GM12892 (cell line): ENCODE measurements at regions not wholly inside any gene's neighbourhood (a gene's known extent, or its start where the extent isn't known, plus 50 kb on each side); places are given as distances from the start of the nearest gene placed in this dataset.

ENCODE experiments used
- DNase-seq: peaks from one replicate; pipeline ENCODE4 v3.0.0; 2011; ENCODE audit not compliant: insufficient read length
- FAIRE-seq: peaks from 2 replicates; lab custom pipeline; 2011; peaks lifted over from hg19 to GRCh38; lab: Jason Lieb, UNC
- POLR2A ChIP-seq: IDR thresholded peaks from 2 replicates; pipeline ENCODE4 v1.6.1; 2011; ENCODE audit warnings: low read depth, low read length, control low read depth
- POLR2AphosphoS5 ChIP-seq: IDR thresholded peaks from 2 replicates; pipeline ENCODE4 v1.6.1; 2011; ENCODE audit warnings: low read depth, low read length, control low read depth
- TAF1 ChIP-seq: IDR thresholded peaks from 2 replicates; pipeline ENCODE4 v1.6.1; 2011; ENCODE audit warnings: low read depth, mild to moderate bottlenecking, control low read depth, low read length, borderline replicate concordance

DNA sequence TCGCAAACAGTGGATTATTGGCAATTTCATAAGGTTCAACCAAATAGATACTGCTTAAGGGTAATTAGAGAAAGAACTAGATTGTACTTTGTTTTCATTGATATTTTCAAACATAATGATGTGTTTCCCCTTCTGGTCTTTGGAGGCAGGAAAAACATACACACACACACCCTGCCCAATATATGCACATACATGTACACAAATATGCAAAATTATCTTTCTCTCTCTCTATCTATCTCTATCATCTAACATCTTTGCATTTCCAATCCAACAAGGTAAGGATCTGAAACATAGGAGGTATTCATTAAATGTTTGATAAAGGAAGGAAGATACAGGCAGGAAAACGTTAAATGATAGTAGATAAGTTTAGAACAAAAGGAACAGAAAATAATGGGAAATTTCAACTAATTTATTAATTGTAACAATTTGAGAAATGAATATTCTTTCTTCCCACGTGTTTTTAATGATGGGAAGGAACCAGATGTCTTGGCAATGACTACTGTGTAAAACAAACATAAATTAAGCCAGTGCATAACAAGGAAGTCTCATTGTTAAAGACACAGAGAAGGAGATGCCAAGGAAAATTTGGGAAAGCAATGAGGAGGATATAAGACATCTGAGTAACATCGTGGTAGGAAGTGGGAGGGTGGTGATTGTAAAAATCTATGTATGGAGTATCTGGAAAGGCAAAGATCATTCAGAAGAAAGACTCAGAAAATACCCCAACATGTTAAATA lies 532.1 kb downstream of the GBA3 start:
- TF ChIP-seq POLR2AphosphoS5: no peak
- TF ChIP-seq TAF1: no peak
- no peak for TF ChIP-seq POLR2A
- no peak for FAIRE-seq

GRCh38 chr4:23220911-23221310 lies 528.2 kb downstream of the GBA3 start:
- DNase-seq (no peak), FAIRE-seq (no peak)
- no peak for TF ChIP-seq TAF1
- no peak for TF ChIP-seq POLR2A
- no peak for TF ChIP-seq POLR2AphosphoS5

More for the DNA sequence above, 532.1 kb downstream of the GBA3 start:
- DNase-seq: no peak

- FAIRE-seq: no peak
- DNase-seq: no peak
- TF ChIP-seq TAF1 (no peak), POLR2A (no peak), POLR2AphosphoS5 (no peak)
These were observed 527.2 kb downstream of the GBA3 start for GRCh38 chr4:23219779-23220408.

DNA sequence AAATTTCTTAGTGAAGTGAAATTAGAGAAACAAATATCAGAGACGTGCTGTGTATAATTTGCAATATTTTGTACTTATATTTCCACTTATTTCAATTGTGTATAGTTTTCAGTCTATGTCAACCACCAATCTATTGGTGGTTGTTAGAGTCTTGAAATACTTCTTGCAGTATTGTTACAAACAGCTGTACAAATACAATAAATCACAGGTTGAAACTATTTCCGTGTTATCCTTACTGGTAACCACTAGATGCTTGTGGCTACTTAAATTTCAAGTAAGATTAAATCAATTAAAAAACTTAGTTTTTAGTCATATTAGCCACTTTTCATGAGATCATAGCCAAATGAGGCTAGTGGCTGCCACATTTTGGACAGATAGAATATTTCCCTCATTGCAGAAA lies 520.5 kb downstream of the GBA3 start:
- DNase-seq (no peak), FAIRE-seq (no peak)
- TF ChIP-seq POLR2AphosphoS5 (no peak), POLR2A (no peak), TAF1 (no peak)

DNA sequence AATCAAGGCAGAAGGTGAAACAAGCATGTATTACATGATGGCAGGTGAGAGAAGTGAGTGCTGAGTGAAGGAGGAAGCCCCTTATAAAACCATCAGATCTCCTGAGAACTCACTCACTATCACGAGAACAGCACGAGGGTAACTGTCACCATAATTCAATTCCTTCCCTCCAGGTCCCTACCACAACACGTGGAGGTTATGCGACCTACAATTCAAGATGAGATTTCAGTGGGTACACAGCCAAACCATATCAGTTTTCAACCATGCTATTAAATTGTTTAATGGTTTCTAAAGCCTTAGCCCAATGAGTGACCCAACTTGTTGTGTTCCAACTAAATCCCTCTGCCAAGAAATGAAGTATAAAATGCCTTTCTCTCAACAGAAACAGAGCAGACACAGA lies 519.8 kb downstream of the GBA3 start:
- FAIRE-seq: no peak
- no peak for DNase-seq
- TF ChIP-seq TAF1: no peak
- no peak for TF ChIP-seq POLR2A
- TF ChIP-seq POLR2AphosphoS5: no peak

DNA sequence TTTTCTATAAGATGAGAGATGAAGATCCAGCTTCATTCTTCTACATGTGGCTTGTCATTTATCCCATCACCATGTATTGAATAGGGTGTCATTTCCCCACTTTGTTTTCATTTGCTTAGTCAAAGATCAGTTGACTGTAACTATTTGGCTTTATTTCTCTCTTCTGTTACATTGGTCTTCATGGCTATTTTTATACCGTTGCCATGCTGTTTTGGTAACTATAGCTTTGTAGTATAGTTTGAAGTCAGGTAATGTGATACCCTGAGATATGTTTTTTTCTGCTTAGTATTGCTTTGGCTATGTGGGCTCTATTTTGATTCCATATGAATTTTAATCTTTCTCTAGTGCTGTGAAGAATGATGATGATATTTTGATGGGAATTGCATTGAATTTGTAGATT lies 514.3 kb downstream of the GBA3 start:
- no peak for TF ChIP-seq POLR2AphosphoS5
- TF ChIP-seq POLR2A: no peak
- no peak for TF ChIP-seq TAF1
- FAIRE-seq (no peak), DNase-seq (no peak)

DNA sequence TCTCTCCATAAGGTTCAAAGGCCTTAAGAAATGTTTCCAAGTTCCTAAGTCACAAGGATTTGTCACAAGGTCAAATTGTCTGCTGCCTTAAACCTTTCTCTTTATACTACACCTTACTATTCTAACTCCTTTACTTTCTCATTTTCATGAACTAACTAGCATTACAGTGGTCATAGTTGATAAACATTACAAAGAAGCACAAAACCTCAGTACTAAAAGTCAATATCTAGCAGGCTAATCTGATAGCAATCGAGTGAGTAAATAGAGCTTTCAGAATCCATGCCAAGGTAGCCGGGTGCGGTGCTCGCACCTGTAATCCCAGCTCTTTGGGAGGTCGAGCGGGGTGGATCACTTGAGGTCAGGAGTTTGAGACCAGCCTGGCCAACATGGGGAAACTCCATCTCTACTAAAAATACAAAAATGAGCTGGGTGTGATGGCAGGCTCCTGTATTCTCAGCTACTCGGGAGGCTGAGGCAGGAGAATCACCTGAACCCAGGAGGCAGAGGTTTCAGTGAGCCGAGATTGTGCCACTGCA lies 510.0 kb downstream of the GBA3 start:
- FAIRE-seq: no peak
- TF ChIP-seq TAF1 (no peak), POLR2AphosphoS5 (no peak), POLR2A (no peak)
- no peak for DNase-seq

DNA sequence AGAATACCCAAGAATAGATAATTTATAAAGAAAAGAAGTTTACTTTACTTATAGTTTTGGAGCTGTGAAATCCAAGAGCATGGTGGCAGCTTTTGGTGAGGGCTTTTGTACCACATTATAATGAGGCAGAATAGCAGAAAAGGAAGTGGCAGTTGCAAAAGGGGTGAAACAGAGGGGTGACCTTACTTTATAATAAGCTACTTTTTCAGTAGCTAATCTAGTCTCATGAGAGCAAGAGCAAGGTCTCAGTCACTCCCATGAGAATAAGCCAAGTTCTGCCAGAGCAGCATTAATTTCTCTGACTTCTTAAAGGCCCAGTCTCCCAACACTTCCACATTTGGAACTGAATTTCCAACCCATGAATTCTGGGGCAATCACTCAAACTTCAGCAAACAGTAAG lies 502.0 kb downstream of the GBA3 start:
- no peak for FAIRE-seq
- no peak for DNase-seq
- no peak for TF ChIP-seq POLR2A
- TF ChIP-seq TAF1: no peak
- no peak for TF ChIP-seq POLR2AphosphoS5

- FAIRE-seq (no peak), DNase-seq (no peak)
- TF ChIP-seq POLR2A: no peak
- no peak for TF ChIP-seq POLR2AphosphoS5
- TF ChIP-seq TAF1: no peak
These were observed 481.4 kb downstream of the GBA3 start for GRCh38 chr4:23174179-23174578.

DNA sequence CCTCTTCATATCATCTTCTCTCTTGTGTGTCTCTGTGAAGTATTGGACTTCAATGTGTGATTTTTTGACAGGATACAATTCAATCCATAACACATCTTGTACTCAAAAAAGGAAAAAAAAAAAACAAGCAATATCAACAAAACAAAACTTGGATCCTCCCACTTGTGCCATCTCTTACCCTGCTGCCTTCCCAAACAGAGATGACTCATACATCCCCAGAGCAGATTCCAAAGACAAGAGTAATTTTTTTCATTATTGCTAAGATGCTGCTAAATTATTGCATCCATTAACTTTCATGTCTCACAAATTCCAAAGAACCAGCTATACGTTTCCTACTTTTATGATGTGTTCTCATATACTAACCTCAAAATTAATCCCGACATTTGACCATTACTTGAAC lies 479.2 kb downstream of the GBA3 start:
- no peak for FAIRE-seq
- TF ChIP-seq POLR2A: no peak
- TF ChIP-seq TAF1: no peak
- TF ChIP-seq POLR2AphosphoS5: no peak

DNA sequence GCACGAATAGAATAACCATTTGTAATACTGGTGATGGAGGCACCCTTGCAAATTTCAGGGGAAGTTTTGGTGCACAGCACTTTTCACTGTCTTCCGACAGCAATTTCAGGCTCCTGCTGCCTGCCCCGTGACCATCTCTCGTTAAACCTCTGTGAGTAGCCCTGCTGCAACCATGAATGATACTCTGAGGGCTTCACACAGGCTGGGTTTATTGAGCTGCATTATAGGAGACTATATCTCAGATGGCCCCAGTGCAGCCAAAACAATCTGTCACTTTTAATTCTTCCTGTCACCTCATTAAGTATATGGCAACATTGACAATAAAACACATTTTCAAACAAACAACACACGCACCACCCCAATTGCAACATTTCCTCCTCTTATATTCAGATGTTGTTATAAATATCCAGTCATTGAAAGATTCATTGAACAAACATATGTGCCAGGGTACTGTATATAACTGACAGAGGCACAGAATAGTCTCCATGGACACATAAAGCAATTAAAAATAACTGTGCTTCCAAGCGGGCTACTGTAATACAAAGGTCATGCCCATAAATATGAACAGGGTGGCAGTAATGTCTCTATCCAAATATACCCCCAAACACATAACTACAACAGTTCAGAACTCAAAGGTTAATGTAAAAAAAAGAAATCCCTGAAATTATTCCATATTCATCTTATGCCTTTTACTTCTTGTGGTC lies 477.0 kb downstream of the GBA3 start:
- FAIRE-seq (no peak), DNase-seq (no peak)
- TF ChIP-seq TAF1 (no peak), POLR2A (no peak), POLR2AphosphoS5 (no peak)

More for the DNA sequence above, 479.2 kb downstream of the GBA3 start:
- no peak for DNase-seq

- DNase-seq: no peak
- no peak for FAIRE-seq
- TF ChIP-seq POLR2AphosphoS5 (no peak), POLR2A (no peak), TAF1 (no peak)
These were observed 474.2 kb downstream of the GBA3 start for GRCh38 chr4:23166919-23167318.
